ENCODE measurements at regions not wholly inside any gene's neighbourhood (a gene's known extent, or its start where the extent isn't known, plus 50 kb on each side); places are given as distances from the start of the nearest gene placed in this dataset.

- Mint-ChIP-seq H3K4me3 (no peak overlapping the region), H3K4me1 (peaks cover 0 to 6% (median 1%) of the 10 kb centered on the region in 4 donors), H3K27me3 (no peaks in the 10 kb centered on the region), H3K36me3 (no peaks in the 10 kb centered on the region), H3K27ac (no peak overlapping the region), H3K9me3 (no peaks in the 10 kb centered on the region)
- no peak for ATAC-seq
- no peak for DNase-seq
- POLR2A ChIA-PET = no interaction called here
Observed at GRCh38 chr3:101979033-101979432, 129.7 kb downstream of the NFKBIZ start.

- Mint-ChIP-seq H3K4me3 (no peak overlapping the region), H3K9me3 (peaks cover 0 to 2% (median 0%) of the 10 kb centered on the region in 9 donors), H3K27ac (no peak overlapping the region), H3K36me3 (no peaks in the 10 kb centered on the region), H3K4me1 (peaks cover 0 to 17% (median 3%) of the 10 kb centered on the region in 4 donors), H3K27me3 (no peaks in the 10 kb centered on the region)
- ATAC-seq = no peak
- DNase-seq = no peak
- POLR2A ChIA-PET = no interaction called here
Observed at GRCh38 chr3:101984356-101984755, 135.0 kb downstream of the NFKBIZ start.

GRCh38 chr3:101988596-101988995, 139.3 kb downstream of the NFKBIZ start:
- Mint-ChIP-seq H3K27me3 (no peaks in the 10 kb centered on the region), H3K9me3 (peaks cover 0 to 2% (median 0%) of the 10 kb centered on the region in 9 donors), H3K4me3 (no peak overlapping the region), H3K4me1 (peaks cover 0 to 21% (median 3%) of the 10 kb centered on the region in 4 donors), H3K27ac (no peak overlapping the region), H3K36me3 (peaks cover 0 to 2% (median 0%) of the 10 kb centered on the region in 3 donors)
- ATAC-seq = no peak
- POLR2A ChIA-PET = no interaction called here
- DNase-seq = no peak

- peaks cover 0 to 2% (median 0%) of the 10 kb centered on the region in 3 donors for H3K36me3 Mint-ChIP-seq
- no peak for DNase-seq
- H3K4me3 Mint-ChIP-seq = no peak overlapping the region
- peaks cover 0 to 2% (median 0%) of the 10 kb centered on the region in 9 donors for H3K9me3 Mint-ChIP-seq
- H3K4me1 Mint-ChIP-seq = peaks cover 0 to 21% (median 3%) of the 10 kb centered on the region in 4 donors
- peak overlapping the region in 2 of 10 donors; percentile 16 to 30 for H3K27ac Mint-ChIP-seq
- no peak for ATAC-seq
- POLR2A ChIA-PET = no interaction called here
- no peaks in the 10 kb centered on the region for H3K27me3 Mint-ChIP-seq
Observed at GRCh38 chr3:101989578-101990200, 140.4 kb downstream of the NFKBIZ start.

- H3K4me1 Mint-ChIP-seq = peaks cover 0 to 30% (median 5%) of the 10 kb centered on the region in 4 donors
- peaks cover 0 to 2% (median 0%) of the 10 kb centered on the region in 3 donors for H3K36me3 Mint-ChIP-seq
- POLR2A ChIA-PET = interaction anchor here (0.5 kb wide), 1 partner anchor 56 kb away, joined by 7 read pairs; no protein-coding TSS in a partner anchor
- ATAC-seq (no peak), DNase-seq (no peak)
- no peaks in the 10 kb centered on the region for H3K27me3 Mint-ChIP-seq
- no peak overlapping the region for H3K4me3 Mint-ChIP-seq
- peaks cover 0 to 2% (median 0%) of the 10 kb centered on the region in 9 donors for H3K9me3 Mint-ChIP-seq
- no peak overlapping the region for H3K27ac Mint-ChIP-seq
Observed at GRCh38 chr3:101992863-101993262, 143.5 kb downstream of the NFKBIZ start.

- H3K4me1 Mint-ChIP-seq = peaks cover 4 to 24% (median 7%) of the 10 kb centered on the region in 4 donors
- DNase-seq = no peak
- no peak overlapping the region for H3K27ac Mint-ChIP-seq
- peaks cover 0 to 2% (median 0%) of the 10 kb centered on the region in 3 donors for H3K36me3 Mint-ChIP-seq
- H3K4me3 Mint-ChIP-seq = no peak overlapping the region
- no peaks in the 10 kb centered on the region for H3K9me3 Mint-ChIP-seq
- POLR2A ChIA-PET = interaction anchor here (0.9 kb wide), 1 partner anchor 84 kb away, joined by 3 read pairs; no protein-coding TSS in a partner anchor
- no peak for ATAC-seq
- H3K27me3 Mint-ChIP-seq = no peaks in the 10 kb centered on the region
Observed at GRCh38 chr3:101994386-101994785, 145.1 kb downstream of the NFKBIZ start.

GRCh38 chr3:101995371-101996046, 146.2 kb downstream of the NFKBIZ start:
- ATAC-seq (no peak), DNase-seq (no peak)
- Mint-ChIP-seq H3K4me3 (no peak overlapping the region), H3K4me1 (peaks cover 8 to 22% (median 11%) of the 10 kb centered on the region in 4 donors), H3K9me3 (no peaks in the 10 kb centered on the region), H3K27ac (peak overlapping the region in 3 of 10 donors; percentile 5 to 15 (median 8)), H3K36me3 (peaks cover 0 to 2% (median 0%) of the 10 kb centered on the region in 3 donors), H3K27me3 (no peaks in the 10 kb centered on the region)
- POLR2A ChIA-PET = interaction anchor here (0.9 kb wide), 1 partner anchor 83 kb away, joined by 3 read pairs; no protein-coding TSS in a partner anchor

GRCh38 chr3:101996832-101997231, 147.5 kb downstream of the NFKBIZ start:
- Mint-ChIP-seq H3K27ac (no peak overlapping the region), H3K4me1 (peaks cover 8 to 26% (median 11%) of the 10 kb centered on the region in 4 donors), H3K9me3 (no peaks in the 10 kb centered on the region), H3K36me3 (peaks cover 0 to 2% (median 0%) of the 10 kb centered on the region in 3 donors), H3K27me3 (no peaks in the 10 kb centered on the region), H3K4me3 (no peak overlapping the region)
- ATAC-seq (no peak), DNase-seq (no peak)
- POLR2A ChIA-PET = no interaction called here

GRCh38 chr3:101998256-101998926, 149.1 kb downstream of the NFKBIZ start:
- ATAC-seq (no peak), DNase-seq (no peak)
- Mint-ChIP-seq H3K4me1 (peaks cover 10 to 26% (median 11%) of the 10 kb centered on the region in 4 donors), H3K27me3 (no peaks in the 10 kb centered on the region), H3K27ac (no peak overlapping the region), H3K4me3 (no peak overlapping the region), H3K9me3 (no peaks in the 10 kb centered on the region), H3K36me3 (no peaks in the 10 kb centered on the region)
- POLR2A ChIA-PET = no interaction called here

- no peak for DNase-seq
- H3K36me3 Mint-ChIP-seq = no peaks in the 10 kb centered on the region
- no peaks in the 10 kb centered on the region for H3K27me3 Mint-ChIP-seq
- peaks cover 10 to 26% (median 11%) of the 10 kb centered on the region in 4 donors for H3K4me1 Mint-ChIP-seq
- no peaks in the 10 kb centered on the region for H3K9me3 Mint-ChIP-seq
- POLR2A ChIA-PET = no interaction called here
- peak overlapping the region in 1 of 10 donors; percentile 5 for H3K27ac Mint-ChIP-seq
- ATAC-seq = no peak
- H3K4me3 Mint-ChIP-seq = no peak overlapping the region
Observed at GRCh38 chr3:101999177-101999779, 150.0 kb downstream of the NFKBIZ start.

- Mint-ChIP-seq H3K27me3 (no peaks in the 10 kb centered on the region), H3K36me3 (no peaks in the 10 kb centered on the region), H3K9me3 (no peaks in the 10 kb centered on the region), H3K4me3 (no peak overlapping the region), H3K4me1 (peaks cover 8 to 21% (median 10%) of the 10 kb centered on the region in 4 donors), H3K27ac (no peak overlapping the region)
- ATAC-seq (no peak), DNase-seq (no peak)
- POLR2A ChIA-PET = no interaction called here
Observed at GRCh38 chr3:102000620-102001209, 151.4 kb downstream of the NFKBIZ start.

- Mint-ChIP-seq H3K9me3 (no peaks in the 10 kb centered on the region), H3K27me3 (no peaks in the 10 kb centered on the region), H3K36me3 (no peaks in the 10 kb centered on the region), H3K27ac (peak overlapping the region in 2 of 10 donors; percentile 10 to 24), H3K4me3 (no peak overlapping the region), H3K4me1 (peaks cover 8 to 13% (median 10%) of the 10 kb centered on the region in 4 donors)
- ATAC-seq (no peak), DNase-seq (no peak)
- POLR2A ChIA-PET = interaction anchor here (0.7 kb wide), 1 partner anchor 1109 kb away, joined by 3 read pairs; no protein-coding TSS in a partner anchor
Observed at GRCh38 chr3:102002056-102002455, 152.7 kb downstream of the NFKBIZ start.

All from naive thymus-derived CD8-positive, alpha-beta T cell (primary cell).